Chondrocyte (in vitro differentiated cells): ENCODE measurements at regions not wholly inside any gene's neighbourhood (a gene's known extent, or its start where the extent isn't known, plus 50 kb on each side); places are given as distances from the start of the nearest gene placed in this dataset.
A peak's percentile ranks its signal among the peaks of the same experiment; 100 is the strongest.

Experiments used
- DNase-seq: peaks from one replicate; pipeline ENCODE4 v3.0.0; 2021; ENCODE audit warnings: mixed read lengths, low spot score
- H3K27ac Mint-ChIP-seq: one replicate; pipeline ENCODE4 v1.8.0; 2021; ENCODE audit warnings: mild to moderate bottlenecking, moderate library complexity, mixed read lengths; ENCODE audit not compliant: unreplicated experiment
- H3K27me3 Mint-ChIP-seq: 2 replicates; pipeline ENCODE4 v1.8.0; 2021; ENCODE audit warnings: low read depth, mixed read lengths
- H3K36me3 Mint-ChIP-seq: 2 replicates; pipeline ENCODE4 v1.8.0; 2021; ENCODE audit warnings: low read depth, mixed read lengths
- H3K4me1 Mint-ChIP-seq: 2 replicates; pipeline ENCODE4 v1.8.0; 2021; ENCODE audit warnings: low read depth, mild to moderate bottlenecking, mixed read lengths
- H3K4me3 Mint-ChIP-seq: one replicate; pipeline ENCODE4 v1.8.0; 2021; ENCODE audit warnings: mild to moderate bottlenecking, moderate library complexity, mixed read lengths; ENCODE audit not compliant: unreplicated experiment
- H3K9me3 Mint-ChIP-seq: 2 replicates; pipeline ENCODE4 v1.8.0; 2021; ENCODE audit warnings: low read depth, mixed read lengths
- TF ChIP-seq, protein P1 (sequence below): fragments of 200-600 bp; sonication (generic); IDR thresholded peaks from 2 replicates; pipeline ENCODE4 v1.5.0; 2021; ENCODE audit warnings: antibody characterized with exemption, mild to moderate bottlenecking, moderate library complexity

DNA sequence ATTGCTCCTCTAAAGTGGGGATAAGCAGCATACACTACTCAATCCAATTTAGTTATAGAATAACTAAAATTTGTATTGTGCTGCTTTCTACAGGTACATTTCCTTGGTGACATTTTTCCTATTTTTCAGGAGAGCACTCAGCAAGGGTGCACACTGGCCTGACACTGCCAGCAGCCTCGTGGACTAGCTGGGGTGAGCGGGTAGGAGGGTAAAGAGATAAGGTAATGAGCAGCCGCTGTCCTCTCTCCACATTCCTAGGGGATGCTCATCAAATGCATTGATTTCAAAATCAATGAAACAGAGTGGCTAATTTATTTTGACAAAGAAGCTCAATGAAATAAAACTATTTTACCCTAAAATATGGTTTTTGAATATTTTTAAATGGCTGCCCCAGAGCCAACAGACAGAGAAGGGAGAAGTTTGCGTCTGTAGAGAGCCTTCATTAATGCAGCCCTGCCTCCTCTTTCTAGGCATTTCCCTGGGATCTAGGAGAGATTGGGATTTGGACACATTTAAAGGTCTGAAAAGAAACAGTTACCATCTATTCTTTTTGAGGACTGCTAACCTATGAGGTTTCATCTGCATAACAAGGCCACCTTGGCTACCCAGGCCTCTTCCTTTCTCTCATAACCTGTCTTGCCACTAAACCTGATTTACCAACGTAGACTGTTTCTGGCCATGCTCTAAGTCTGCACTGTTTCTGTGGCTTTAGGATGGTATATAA, 561.0 kb downstream of the IPMK start:
- Mint-ChIP-seq H3K27ac (no peak overlapping the region), H3K4me3 (no peak overlapping the region), H3K27me3 (no peaks in the 10 kb centered on the region), H3K4me1 (peaks cover 9% of the 10 kb centered on the region), H3K36me3 (no peaks in the 10 kb centered on the region), H3K9me3 (peaks cover 3% of the 10 kb centered on the region)
- TF ChIP-seq, protein P1, sequence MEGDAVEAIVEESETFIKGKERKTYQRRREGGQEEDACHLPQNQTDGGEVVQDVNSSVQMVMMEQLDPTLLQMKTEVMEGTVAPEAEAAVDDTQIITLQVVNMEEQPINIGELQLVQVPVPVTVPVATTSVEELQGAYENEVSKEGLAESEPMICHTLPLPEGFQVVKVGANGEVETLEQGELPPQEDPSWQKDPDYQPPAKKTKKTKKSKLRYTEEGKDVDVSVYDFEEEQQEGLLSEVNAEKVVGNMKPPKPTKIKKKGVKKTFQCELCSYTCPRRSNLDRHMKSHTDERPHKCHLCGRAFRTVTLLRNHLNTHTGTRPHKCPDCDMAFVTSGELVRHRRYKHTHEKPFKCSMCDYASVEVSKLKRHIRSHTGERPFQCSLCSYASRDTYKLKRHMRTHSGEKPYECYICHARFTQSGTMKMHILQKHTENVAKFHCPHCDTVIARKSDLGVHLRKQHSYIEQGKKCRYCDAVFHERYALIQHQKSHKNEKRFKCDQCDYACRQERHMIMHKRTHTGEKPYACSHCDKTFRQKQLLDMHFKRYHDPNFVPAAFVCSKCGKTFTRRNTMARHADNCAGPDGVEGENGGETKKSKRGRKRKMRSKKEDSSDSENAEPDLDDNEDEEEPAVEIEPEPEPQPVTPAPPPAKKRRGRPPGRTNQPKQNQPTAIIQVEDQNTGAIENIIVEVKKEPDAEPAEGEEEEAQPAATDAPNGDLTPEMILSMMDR: no peak
- no peak for DNase-seq

DNA sequence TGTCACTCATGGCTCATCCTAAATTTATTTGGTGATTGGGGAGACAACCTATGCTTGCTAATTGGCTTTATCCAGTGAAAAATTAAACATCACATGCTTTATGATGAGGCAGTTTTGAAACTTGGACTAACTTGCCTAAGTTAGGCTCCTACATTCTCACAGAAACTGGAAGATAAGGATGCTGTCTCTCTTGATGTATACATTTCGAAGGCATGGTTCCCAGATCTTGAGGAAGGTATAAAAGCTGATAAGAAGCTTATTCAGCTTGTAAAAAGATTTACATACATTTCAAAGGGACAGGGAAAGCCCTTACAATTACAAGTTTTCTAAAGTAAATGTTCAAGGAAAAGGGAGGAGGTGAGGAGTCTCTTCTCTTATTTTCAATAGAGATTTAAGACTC, 561.7 kb downstream of the IPMK start:
- H3K9me3 Mint-ChIP-seq: peaks cover 3% of the 10 kb centered on the region
- no peak overlapping the region for H3K4me3 Mint-ChIP-seq
- no peak for DNase-seq
- no peaks in the 10 kb centered on the region for H3K36me3 Mint-ChIP-seq
- no peaks in the 10 kb centered on the region for H3K27me3 Mint-ChIP-seq
- H3K27ac Mint-ChIP-seq: no peak overlapping the region
- TF ChIP-seq, protein P1: no peak
- peaks cover 12% of the 10 kb centered on the region for H3K4me1 Mint-ChIP-seq

DNA sequence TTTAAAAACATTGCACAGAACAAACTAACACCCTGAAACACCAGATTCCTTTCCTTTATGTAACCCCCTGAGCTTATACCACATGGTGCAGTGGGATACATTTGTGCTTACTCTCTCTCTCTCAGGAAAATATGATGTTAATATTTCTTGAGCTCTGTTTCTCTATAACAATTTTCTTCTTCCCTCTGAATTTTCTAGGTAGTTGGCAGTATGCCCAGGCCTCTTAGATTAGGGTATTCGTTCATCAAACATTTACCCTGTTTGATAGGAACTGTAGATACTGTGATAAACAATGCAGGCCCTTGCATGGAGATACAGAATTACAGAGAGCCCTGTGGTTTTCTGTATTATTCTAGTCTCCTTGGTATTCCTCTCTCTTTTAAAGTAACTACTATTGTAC, 567.8 kb downstream of the IPMK start:
- Mint-ChIP-seq H3K4me3 (no peak overlapping the region), H3K27ac (peak overlapping the region; percentile 79), H3K4me1 (peaks cover 65% of the 10 kb centered on the region), H3K27me3 (no peaks in the 10 kb centered on the region), H3K36me3 (no peaks in the 10 kb centered on the region), H3K9me3 (no peaks in the 10 kb centered on the region)
- no peak for DNase-seq
- TF ChIP-seq, protein P1: no peak

DNA sequence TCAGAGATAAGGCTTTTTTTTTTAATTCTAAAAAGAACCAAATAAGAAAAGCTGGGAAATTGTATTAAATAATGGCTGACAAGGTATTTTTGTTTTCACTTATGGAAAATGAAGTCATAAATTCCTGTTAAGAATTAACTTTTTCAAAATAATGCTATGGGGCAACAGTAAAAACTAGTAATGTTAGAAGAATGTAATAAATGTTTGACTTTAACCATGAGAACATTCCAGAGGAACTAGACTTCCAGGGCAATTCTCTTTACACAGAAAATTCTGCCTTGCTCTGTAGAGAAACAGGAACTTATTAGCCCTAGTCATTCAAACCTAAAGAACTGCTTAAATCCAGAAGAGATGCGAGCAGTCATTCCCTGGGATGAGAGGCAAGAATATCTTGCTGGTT, 571.1 kb downstream of the IPMK start:
- peak overlapping the region; percentile 28 for H3K4me3 Mint-ChIP-seq
- H3K36me3 Mint-ChIP-seq: no peaks in the 10 kb centered on the region
- H3K4me1 Mint-ChIP-seq: peaks cover 78% of the 10 kb centered on the region
- no peaks in the 10 kb centered on the region for H3K9me3 Mint-ChIP-seq
- TF ChIP-seq, protein P1: no peak
- H3K27ac Mint-ChIP-seq: peak overlapping the region; percentile 96
- no peaks in the 10 kb centered on the region for H3K27me3 Mint-ChIP-seq
- no peak for DNase-seq

DNA sequence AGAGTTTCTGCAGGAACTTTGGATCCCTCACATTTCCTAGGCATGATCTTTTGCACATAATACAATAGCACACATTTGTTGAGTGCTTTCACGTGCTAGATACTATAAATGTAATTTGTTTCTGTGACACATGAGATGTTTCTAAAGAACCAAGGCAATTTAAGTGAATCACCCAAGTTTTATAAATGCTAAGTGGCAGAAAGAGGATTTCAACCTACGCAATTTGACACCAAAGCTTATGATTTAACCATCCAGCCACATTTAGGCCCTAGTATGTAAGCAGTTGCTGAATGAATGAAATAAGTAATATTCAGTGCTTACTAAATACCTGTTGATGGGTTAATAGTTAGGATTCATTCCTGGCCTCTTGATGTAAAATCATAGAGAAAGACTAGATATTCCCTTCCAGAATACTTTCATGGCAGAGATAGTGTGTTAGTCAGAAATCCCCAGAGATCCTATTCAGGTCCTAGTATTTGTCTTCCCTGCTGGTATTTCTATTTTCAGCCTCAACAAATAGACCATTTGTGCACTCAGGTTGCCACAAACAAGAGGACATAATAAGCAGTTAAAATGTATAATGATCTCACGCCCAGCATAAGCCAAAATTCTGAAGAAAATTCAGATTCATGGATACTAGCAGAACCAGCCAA, 572.6 kb downstream of the IPMK start:
- H3K4me1 Mint-ChIP-seq: peaks cover 80% of the 10 kb centered on the region
- peak overlapping the region; percentile 96 for H3K27ac Mint-ChIP-seq
- peaks cover 10% of the 10 kb centered on the region for H3K9me3 Mint-ChIP-seq
- DNase-seq: no peak
- TF ChIP-seq, protein P1: no peak
- no peak overlapping the region for H3K4me3 Mint-ChIP-seq
- no peaks in the 10 kb centered on the region for H3K27me3 Mint-ChIP-seq
- H3K36me3 Mint-ChIP-seq: no peaks in the 10 kb centered on the region
